Stimulated activated CD8-positive, alpha-beta memory T cell treated with anti-CD3 and anti-CD28 coated beads, Interleukin-2, amount 100 ng/mL, for 48 hours (primary cell): ENCODE measurements at regions not wholly inside any gene's neighbourhood (a gene's known extent, or its start where the extent isn't known, plus 50 kb on each side); places are given as distances from the start of the nearest gene placed in this dataset.

Source experiments
- DNase-seq, 2 donors: peaks; one replicate each; pipeline ENCODE4 v3.0.0-alpha.2; 2020; ENCODE audit warnings: low read depth in 2 of 2

DNA sequence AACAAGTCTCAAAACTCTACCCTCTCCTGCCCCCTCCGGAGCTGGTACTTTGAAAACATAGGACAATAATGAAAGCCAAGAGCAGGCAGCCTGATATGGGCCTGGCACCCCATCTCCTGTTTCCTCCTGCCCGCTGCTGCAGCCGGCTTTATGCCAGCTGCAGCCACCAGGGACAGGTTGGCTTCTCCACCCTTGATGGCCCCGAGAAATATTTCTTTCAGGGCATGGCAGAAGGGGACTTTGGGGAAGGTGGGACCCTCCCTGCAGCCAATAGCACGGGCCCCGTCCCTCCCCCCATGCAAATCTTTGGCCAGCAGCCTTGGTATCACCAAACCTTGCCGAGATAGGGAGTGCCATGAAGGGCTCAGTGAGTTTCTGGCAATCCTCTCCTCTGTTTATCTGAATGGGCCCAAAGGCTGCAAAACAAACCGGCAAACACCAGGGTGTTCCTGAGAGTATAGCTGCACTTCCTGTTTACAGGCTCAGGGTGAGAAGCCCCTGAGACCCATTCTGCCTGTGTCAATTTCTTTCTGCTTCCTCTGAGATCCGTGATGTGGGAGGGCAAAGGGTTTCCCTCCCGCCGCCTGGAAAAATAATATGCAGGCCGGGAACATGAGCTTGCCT is 73.4 kb upstream of the BOD1 start:
- DNase-seq = no peak

DNA sequence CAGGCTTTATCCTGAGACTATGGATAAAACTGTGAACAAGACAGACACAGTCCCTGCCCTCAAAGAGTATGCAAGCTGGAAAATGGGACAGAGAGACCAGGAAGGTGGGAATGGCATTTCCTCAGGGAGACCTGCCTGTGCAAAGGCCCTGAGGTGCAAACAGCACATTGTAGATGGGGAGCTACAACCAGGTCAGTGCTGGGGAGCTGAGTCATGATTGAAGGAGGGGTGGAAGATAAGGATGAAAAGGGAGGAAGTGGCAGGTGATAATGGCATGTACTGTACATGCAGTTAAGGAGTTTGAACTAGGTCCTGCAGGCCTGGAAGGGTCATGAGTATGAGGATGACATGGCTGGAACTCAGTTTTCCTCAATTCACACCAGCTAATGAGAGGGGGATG is 75.5 kb upstream of the BOD1 start:
- DNase-seq = no peak

DNA sequence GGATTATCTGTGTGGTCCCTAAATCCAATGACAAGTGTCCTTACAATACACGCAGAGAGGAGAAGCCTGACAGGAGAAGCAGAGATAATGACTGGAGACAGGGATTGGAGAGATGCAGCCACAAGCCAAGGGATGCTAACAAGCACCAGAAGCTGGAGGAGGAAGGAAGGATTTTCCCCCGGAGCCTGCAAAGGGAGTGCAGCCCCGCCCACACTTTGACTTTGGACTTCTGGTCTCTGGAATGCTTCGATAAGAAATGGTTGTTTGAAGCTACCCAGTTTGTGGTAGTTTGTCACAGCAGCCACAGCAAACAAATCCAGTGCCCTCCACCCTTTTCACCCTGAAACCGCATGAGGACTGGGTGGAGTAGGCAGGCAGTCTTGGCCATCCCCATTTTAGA is 77.2 kb upstream of the BOD1 start:
- DNase-seq = no peak

DNA sequence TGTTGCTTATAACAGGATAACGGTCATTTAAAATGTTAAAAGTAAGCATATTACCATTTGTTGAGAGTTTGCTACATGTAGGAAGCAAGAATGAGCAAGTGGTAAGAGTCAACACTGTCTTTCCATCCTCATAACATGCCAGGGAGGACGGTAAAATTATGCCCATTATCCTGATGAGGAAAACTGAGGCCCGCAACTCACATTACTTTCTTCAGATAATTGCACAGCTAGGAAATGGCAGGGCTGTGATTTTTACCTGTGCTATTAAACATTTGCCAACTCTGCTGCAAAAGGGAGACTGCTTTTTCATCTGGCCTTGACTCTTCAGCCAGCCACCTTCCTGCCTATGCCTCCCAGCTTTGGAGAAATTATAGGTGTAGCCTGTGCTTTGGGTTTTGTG is 79.8 kb upstream of the BOD1 start:
- no peak for DNase-seq

DNA sequence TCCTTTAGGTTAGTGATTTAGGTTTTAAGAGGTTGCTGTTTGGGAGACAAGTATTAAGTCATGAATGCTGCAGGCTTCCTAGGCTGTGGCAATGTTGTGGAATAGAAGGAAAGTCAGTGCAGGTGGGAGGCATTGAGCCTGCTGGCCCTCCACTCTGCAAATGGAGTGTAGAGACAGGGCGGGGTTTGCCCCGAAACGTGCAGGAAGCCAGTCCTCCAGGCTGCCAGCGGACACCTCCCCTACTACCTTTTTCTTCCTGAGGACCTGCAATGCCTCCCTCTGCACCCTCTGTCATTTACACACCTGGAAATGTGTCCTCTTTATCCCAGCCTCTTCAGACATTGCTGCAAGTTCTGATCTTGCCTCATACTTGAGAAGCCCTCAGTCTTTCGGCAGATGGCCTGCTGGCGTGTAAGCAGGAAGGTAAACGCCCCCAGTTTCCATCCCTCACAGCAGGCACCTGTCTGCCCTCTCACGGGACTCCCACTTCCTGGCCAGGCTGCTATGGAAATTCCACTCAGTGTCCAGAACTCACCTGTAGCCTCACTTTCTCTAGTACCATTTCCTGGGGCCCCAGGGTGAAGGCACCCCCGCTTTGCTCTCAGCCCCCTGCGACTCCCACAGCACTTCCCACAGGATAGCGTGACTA is 81.6 kb upstream of the BOD1 start:
- DNase-seq = no peak

DNA sequence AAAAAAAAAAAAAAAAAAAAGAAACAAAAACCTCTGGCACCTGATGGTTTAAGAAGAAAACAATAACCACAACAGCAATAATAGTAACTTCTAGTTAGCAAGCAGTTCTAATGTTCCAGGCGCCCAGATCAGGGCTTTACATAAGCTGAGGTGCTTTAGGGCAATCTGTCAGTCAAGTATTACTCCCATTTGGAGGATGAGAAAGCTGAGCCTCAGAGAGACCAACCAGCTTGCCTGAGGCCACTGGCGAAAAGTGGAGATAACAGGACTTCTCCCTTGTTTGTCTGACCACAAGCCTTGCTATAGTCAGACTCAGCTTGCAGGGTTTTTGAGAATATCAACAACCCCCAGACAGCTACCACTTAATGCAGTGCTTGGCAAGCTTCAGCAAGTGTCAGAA is 83.5 kb upstream of the BOD1 start:
- no peak for DNase-seq

DNA sequence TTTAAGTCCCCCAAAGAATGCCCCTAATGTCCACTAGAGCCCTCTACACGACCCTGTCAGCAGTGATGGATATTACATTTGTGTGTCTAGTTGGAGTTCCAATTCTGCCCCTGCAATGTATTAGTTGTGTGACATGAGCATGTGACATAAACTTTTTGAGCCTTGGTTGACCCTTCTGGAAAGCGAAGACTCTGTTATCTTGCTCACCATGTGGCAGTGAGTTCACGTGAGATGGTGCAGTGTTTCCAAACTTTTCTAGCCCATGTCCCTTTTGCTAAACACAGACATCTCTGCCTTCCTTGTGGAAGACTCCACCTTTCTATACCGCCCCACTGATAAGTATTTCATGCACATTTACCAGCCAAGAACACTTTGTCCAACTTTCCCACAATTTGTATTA is 87.0 kb upstream of the BOD1 start:
- DNase-seq = no peak

DNA sequence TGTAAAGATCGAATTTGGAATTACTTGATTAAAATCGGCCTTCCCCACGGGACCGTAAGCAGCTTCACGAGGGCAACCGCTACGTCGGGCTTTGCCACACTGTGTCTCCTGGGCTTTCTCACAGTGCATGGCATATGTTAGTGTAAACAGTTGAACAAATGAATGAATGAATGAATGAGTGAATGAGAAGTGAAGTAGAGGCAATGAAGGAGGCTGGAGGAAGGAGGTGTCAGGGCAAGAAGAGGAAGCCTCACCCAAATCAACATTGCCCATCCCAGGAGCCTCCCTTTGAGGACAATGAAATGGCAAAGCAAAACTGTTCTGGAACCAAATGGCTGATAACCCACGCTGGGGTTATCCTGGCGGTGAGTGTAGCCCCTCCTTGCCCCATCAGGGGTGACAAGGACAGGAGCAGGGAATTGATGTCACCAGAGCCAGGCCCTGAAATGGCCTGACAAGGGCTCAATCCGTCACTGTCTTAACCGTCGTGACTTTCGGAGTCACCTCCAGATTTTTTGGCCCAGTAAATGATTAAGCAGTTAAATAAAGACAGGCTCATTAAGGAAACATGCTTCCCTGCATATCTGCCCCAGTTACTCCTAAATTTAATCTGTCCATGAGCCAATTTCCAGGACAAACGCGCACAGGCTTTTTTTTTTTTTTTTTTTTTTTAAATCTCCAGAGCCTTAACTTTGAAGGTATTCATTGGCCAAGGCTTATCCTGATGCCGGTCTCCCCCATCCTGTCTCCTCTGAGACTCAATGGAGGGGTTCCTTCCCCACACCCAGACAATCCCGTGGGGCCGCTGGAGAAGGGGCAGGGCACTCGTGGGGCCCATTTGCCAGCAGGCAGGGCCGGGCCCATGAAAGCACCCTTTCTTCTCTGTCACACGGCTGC is 88.4 kb upstream of the BOD1 start:
- no peak for DNase-seq

DNA sequence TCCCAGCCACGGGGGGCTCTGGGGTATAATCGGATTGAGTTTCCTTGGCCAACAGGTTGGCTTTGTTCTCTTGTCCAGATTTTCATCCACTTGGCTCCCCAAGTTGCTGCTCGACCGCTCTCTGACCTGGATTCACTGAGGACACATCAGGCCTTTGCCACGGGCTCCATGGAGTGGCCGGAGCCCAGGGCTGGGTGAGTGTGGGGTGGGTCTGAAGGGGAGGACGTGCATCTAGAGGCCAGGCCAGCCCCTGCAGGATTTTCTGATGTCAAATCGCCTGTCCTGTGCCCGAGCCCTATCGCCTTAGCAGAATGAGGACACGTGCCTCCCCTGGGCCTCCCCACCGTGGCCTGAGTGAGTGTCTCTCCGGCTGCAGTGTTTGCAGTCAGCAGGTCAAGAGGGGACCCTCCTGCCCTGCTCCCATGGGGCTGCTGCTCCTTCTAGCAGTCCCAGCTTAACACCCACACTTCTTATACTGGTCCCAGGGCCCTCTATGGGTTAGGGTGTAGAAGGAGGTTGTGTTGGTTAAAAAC is 89.1 kb upstream of the BOD1 start:
- DNase-seq = no peak

DNA sequence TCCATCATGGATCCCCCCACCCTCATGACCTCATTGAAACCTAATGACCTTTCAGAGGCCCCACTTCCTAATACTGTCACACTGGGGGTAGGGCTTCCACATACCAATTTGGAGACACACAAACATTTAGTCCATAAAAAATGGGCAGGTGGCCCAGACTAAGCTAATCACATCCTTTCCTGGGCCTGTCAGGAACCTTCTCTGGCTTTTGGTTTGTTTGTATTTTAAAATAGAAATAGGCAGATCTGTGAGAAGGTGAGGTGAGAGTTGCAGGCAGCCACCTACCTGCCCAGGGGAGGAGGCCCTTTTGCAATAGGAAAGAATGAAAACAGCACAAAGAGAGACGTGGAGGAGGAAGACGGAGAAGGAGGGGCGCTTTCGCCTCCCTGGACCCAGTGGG is 90.2 kb upstream of the BOD1 start:
- no peak for DNase-seq

DNA sequence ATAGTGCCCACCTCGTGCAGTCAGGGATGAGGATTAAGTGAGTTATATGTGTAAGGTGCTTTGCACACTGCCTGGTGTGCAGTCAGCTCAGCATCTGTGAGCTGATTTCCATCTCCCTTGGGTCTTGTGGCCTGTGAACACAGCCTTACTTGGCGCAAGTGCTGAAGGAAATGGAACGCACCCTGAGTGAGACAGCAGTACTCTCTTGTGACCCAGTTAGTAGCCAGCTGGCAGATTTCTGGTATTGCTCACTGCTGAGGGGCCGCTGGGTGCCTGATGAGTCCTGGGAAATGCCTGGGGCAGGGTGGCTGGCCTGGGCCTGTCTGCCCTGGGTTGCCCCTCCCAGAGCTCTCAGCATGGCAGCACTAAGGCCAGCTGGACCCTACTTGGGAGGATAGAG is 90.9 kb upstream of the BOD1 start:
- DNase-seq = no peak

DNA sequence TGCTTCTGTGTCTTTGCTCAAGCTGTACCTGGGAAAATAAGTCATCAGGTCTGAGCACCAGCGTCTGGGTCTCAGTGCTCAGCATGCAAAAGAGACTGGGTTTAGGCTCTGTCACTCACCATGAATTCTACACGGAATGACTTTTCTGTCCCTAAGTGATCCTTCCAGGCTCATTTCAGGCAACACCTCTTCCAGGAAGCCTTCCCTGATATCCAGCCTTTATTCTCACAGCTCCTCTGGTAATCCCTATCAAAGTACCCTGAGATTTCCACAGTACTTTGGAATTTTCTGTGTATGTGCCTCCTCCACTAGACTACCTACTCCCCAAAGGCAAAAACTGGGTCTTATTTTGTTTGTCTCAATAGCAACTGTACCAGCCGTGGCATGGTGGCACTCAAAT is 92.7 kb upstream of the BOD1 start:
- no peak for DNase-seq

DNA sequence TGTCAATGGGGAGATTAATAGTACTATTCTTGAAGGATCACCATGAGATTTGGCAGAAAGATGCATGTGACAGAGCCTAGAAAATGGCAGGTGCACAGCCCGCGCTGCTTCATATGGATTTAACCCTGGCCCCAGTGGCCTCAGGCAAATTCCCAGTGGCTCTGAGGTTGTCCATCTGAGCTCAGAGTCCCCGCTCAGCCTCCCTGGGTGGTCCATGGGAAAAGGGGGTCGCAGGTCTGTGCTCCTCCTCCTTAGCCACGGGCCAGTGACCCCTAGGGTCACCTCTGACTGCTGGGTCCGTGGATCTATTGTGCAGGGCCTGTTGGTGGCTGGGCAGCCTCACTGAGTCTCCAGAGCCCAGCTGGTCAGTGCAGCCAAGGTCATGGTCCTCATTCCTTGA is 93.3 kb upstream of the BOD1 start:
- DNase-seq = no peak

DNA sequence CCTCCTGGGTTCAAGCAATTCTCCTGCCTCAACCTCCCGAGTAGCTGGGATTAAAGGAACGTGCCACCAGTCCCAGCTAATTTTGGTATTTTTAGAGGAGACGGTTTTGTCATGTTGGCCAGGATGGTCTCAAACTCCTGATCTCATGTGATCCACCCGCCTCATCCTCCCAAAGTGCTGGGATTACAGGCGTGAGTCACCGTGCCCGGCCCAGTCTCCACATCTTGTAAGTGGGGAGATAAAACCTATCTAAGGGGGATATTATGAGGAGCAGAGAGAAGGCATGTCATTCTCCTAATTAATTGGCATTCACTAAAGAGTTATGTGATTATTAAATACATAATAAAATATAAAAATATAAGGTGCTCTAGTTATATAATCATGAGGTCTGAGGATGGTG is 94.1 kb upstream of the BOD1 start:
- no peak for DNase-seq

DNA sequence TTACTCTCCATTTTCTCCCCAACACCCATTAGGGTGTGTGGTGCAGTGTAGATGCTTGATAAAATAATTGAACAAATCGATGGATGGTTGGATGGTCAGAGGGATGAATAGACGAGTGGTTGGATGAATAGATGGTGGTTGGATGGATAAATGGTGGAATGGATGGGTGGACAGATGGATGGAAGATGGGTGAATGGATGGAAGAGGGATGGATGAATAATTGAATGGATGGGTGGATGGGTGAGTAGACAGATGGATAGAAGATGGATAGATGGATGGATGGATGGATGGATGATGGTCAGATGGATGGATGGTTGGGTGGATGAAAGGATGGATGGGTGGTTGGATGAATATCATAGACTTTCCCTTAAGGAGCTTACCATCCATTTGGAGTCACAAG is 95.0 kb upstream of the BOD1 start:
- no peak for DNase-seq

DNA sequence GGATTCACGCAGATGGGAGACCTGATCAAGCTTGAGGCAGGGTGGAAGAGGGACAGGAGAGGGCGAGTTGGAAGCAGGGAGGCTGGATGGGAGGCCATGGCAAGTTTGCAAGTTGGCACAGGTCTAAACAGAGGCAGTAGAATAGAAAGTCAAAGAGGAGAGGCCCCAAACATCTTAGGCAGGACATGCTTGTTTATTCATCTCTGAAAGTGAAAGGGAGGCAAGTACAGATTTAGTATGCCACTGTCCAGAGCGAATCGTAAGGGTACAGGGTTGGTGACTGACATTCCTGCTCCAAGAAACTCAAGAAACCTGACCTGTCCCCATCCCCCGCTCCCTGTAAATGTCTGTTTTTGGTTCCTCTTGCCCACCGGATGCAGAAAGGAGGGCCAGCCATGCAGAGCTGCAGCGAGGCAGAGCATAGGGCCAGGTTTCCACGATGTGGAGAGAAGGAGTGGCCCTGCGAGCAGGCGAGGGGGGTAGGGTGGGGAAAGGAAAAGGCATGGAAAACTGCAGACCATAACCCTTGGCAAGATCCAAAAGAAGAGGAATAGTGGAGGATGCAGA is 96.2 kb upstream of the BOD1 start:
- no peak for DNase-seq

DNA sequence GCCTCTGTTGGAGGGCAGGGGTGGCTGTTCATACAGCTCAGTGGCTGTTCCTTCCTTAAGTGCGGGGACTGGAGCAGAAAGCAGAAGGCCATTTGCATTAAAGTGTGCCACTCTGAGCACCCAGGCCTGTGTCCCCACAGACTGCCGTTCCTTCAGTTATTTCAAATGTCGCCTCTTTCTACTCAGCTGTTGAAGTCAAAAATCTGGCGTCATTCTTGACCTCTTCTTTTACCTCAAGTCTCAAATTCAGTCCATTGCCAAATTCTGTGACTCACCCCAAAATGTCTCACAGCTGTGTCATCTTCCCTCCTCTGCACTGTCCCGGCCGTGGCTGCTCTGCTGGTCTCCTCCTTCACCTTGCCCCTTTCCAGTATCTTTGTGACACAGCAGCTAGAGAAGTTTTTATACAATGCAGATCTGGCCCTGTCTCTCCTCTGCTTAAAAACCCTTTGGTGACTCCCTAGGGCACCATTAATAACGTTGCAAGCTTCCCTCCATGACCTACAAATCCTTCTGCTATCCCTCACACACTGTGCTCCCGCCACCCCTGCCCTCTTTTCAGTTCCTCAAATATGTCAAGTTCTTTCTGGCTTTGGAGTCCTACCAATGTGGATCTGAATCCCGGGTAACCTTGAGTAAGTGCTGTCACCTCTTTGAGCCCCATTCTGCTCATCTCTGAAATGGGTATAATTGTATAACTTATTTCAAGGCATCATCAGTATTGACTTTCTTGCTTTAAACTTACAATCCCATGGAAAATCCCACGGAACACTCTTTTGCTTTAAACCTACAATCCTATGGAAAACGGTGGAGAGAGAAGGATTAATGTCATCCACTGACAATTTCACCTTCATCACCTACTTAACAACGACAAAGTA is 98.3 kb upstream of the BOD1 start:
- DNase-seq = no peak

DNA sequence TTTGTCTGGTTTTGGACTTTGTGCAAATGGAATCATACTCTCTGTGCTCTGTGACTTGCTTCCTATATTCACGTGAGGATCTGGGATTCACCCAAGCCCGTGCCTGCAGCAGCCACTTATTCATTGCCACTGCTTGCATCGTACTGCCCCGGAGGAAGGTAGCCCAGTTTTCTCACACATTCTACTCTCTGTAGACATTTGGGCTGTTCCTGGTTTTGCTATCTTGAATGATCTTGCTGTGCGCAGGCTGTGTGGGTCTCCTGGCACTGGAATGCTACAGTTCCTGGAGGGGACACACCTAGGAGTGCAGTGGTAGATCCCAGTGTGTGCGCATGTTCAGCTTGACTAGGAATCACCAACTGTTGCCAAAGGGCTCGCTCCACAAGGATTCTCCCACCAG is 99.2 kb upstream of the BOD1 start:
- DNase-seq = no peak

DNA sequence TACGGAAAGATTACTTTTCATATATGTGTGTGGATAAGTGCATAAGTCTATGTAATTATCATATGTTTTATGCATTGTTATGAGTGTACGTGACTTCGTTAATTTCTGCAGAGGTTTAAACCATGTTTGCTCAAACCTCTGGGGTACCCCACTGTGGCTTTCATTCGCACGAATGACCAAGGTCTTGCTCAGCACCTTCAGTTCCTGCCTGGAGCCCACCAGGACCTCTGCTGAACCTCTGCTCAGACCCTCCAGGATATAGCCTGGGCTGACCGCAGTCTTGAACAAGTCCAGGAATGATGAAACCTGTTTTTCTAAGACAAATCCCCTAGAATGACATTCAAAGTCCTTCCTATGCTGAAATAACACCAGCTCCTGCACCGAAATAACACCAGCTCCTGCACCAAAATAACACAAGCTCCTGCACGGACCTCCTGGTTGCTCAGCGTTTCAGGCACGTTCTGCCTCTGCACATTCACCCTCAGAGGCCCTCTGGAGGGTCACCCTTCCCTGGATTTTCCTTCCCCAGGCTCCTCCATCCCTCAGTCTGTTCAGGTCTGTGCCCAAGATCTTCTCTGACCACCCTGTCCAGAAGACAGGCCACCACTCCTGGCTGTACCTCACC is 99.7 kb upstream of the BOD1 start:
- DNase-seq = no peak

DNA sequence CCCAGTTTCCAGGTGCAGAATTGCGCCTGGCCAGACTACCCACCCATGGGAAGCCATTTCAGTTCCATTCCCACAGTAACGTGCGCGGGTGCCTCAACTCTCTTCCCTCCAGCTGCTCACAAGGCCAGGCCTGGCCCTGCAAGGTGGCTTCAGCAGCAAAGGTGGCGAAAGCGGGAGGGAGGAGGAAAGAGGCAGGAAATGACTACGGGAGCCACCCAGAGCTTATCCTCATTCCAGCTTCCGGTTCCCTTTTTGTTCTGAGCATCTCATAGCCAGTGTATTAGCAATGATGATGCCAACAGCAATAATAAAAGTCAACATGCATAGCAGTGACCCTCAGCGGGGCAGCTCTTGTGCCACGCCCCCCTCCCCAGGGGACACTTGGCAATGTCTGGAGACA is 101.5 kb upstream of the BOD1 start:
- DNase-seq = no peak

DNA sequence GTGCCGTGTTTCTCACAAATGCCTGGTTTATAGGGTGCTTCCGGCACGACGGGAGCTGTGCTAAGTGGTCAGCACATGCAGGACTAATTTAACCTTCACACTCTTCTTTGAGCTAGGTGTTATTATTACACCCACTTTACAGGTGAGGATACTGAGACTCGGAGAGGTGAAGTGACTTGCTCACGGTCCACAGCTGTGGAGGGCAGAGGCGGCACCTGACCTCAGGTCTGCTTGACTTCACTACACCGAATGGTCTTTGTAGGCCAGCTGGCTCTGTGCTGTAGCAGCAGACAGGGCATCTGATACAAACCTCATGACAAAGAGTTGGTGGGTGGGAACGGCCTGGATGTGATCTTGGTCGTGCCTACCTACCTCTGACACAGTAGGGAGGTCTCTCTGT is 102.0 kb upstream of the BOD1 start:
- no peak for DNase-seq
